GM13977 (cell line): ENCODE measurements at regions not wholly inside any gene's neighbourhood (a gene's known extent, or its start where the extent isn't known, plus 50 kb on each side); places are given as distances from the start of the nearest gene placed in this dataset.
"Not testable (repeated sequence)": the region's sequence is repeated elsewhere in the genome, so short reads cannot be mapped to it uniquely, and the experiment has no call there.

Source experiments
- DNase-seq: peaks from one replicate; pipeline ENCODE4 v3.0.0; 2012; ENCODE audit warnings: low spot score
- in situ Hi-C: fragments of 300-500 bp; cut with MboI; formaldehyde crosslinking; loops from one replicate; pipeline ENCODE4 v1.12.0; 2022; ENCODE audit warnings: low sequenced_read_pairs, low pct_unique_long_range_greater_than_20kb, mixed read lengths, inconsistent platforms; ENCODE audit not compliant: unreplicated experiment
- TF ChIP-seq, protein P1 (sequence below): IDR thresholded peaks from 2 replicates; pipeline ENCODE4 v1.5.1; 2012; ENCODE audit warnings: mild to moderate bottlenecking, control low read depth; ENCODE audit not compliant: insufficient read depth; ENCODE audit errors: extremely low read depth, missing control alignments

DNA sequence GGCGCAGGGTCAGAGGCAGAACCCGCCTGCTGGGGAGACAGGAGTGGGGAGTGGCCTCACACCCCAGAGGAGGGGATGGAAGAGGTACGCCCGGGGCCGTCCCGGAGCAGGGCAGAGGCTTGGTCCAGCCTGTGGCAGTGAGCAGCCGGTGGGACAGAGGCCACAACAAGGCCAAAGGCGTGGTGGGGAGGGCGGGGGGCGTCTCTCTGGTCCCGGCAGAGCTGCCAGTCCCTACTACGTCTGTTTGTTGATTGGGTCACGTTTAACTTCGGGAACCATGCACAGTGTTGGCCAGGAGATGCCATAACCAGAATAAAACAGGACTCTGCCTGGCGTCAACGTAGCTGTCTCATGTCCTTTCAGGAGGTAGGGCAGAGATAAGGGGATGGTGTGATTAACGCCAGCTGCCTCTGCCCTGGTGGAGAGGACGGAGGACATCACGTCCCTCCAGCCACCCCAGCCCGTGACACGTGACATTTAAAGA, 192.8 kb downstream of the BANP start:
- in situ Hi-C loops, result no loop called here
- TF ChIP-seq, protein P1, sequence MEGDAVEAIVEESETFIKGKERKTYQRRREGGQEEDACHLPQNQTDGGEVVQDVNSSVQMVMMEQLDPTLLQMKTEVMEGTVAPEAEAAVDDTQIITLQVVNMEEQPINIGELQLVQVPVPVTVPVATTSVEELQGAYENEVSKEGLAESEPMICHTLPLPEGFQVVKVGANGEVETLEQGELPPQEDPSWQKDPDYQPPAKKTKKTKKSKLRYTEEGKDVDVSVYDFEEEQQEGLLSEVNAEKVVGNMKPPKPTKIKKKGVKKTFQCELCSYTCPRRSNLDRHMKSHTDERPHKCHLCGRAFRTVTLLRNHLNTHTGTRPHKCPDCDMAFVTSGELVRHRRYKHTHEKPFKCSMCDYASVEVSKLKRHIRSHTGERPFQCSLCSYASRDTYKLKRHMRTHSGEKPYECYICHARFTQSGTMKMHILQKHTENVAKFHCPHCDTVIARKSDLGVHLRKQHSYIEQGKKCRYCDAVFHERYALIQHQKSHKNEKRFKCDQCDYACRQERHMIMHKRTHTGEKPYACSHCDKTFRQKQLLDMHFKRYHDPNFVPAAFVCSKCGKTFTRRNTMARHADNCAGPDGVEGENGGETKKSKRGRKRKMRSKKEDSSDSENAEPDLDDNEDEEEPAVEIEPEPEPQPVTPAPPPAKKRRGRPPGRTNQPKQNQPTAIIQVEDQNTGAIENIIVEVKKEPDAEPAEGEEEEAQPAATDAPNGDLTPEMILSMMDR, result no peak
- DNase-seq, result no peak

DNA sequence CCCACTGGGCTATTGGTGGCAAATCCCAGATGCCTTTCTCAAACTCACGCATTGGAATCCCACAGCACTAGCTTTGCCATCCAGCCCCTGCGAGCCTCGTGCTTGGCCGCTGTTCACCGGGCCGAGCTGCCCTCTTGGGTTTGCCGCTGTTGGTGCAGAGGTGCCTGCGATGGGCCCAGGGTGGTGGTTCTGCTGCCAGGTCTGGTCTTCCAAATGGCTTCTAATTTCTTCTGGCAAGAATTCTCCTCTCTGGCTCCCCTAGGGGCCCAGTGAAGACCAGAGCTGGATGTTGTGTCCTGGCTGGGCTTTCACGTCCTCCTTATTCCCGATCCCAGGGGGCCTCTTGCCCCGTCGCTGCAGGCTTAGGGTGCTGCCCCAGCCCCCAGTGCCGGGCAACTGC, 194.1 kb downstream of the BANP start:
- in situ Hi-C loops, DNase-seq: not testable (repeated sequence)

DNA sequence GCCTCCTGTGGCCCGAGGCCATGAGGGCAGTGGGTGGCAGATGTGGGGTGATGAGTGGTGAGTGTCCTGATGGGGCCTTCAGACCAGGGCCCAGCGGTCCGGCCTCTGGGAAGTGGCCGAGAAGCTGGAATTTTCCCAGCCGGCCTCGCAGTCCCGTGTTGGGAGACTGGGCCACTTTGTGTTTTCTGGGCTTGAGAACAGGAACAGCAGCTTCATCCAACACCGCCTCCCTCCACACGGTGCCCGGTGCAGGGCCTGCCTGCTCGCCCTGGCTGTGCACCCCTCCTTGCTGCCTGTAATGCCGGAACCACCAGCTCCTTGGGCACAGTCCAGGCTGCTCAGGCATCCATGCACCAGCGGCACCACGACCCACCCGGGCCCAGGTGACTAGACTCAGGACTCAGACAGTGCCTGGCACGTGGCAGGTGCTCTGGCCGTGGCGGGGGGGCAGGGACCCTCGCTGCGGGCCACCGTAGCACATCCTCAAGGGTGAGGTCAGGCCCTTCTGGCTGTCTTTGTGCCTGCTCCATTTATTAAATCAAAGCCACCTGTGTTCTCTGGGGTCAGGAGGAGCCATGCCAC, 194.7 kb downstream of the BANP start:
- in situ Hi-C loops, result not testable (repeated sequence)

DNA sequence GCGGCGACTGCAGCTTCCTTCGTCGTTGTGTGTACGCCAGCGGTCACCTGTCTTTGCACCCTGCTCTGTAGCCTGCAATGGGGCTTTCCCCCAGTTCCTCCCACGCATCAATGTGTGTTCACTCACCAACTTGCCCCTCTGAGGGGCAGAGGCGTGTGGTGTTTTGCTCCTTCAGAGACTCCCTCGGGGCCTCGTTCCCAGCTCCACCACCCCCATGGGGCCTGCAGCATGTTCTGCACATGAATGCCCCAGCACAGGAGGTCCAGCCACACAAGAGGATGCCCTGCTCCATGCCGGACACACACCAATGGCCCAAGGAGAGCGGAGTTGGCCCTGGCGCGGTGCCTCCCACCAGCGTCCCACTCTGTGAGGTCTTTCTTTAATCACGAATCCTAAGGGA, 196.8 kb downstream of the BANP start:
- in situ Hi-C loops, DNase-seq: not testable (repeated sequence)

More for the DNA sequence above, 194.7 kb downstream of the BANP start:
- DNase-seq, result not testable (repeated sequence)

DNA sequence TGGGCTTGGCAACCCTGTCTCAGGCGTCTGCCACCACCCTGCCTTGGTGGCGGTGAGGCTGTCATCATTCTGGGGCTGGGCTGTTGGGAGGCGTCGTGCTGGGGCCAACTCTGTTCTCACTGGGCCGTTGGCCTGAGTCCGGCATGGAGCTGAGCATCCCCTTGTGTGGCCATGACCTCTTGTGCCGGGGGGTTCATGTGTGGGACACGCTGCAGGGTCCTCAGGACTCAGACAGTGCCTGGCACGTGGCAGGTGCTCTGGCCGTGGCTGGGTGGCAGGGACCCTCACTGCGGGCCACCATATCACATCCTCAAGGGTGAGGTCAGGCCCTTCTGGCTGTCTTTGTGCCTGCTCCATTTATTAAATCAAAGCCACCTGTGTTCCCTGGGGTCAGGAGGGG, 197.4 kb downstream of the BANP start:
- DNase-seq, in situ Hi-C loops: not testable (repeated sequence)

DNA sequence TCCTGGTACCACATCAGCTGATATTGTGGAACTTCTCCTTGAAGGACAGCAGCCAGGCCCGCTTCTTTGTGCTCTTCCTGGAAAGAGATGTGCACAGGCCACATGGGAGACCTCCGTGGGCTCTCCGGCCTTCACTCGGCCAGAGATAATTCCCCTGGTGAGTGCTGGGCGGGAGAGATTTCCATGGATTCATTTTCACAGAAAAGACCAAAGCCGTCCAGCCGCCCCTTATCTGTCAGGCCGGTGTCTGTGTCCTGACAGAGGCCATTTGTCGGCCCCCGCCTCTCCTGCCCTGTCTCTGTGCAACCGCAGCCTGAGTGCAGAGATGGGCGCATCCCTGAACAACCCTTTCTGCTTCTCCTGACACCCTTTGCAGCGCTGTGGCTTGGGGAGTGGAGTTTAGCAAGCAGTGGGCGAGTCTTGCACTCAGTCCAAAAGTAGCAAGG, 197.9 kb downstream of the BANP start:
- in situ Hi-C loops, DNase-seq: not testable (repeated sequence)

DNA sequence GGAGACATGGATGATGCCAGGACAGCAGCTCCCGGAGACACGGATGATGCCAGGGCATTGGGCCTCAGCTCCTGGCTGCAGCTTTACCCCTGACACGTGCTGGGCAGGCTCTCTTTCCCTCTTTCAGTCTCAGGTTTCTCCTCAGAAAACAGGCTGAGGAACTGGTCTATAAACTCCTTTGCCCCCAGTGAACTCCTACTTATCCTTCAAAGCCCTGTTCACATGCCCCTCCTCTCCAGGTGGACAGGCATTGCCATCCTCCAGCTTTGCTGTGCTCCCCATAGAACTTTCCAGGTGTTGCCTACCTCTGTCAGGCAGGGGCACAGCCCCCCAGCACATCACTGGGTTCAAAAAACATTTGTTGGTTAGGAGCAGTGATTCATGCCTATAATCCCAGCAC, 198.4 kb downstream of the BANP start:
- in situ Hi-C loops, DNase-seq: not testable (repeated sequence)

GRCh38 chr16:88150456-88151128, 199.4 kb downstream of the BANP start:
- DNase-seq, in situ Hi-C loops: not testable (repeated sequence)

DNA sequence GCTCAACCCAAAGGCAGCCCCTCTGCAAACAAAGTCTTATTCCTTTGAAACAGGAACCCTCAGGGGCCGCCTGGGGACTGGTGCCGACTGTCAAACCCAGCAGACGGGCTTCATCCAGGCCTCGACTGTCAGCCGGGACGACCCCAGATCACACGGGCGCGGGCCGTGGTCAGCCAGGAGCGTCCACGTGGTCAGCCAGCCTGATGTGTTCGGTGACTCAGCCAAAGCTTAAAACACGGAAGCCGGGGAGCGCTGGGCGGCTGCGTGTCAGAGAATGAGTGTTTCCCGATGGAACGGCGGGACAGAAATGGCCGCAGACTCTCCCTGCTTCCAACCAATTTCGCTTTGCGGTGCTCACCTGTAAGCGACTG, 199.9 kb downstream of the BANP start:
- DNase-seq, in situ Hi-C loops: not testable (repeated sequence)

- in situ Hi-C loops, DNase-seq: not testable (repeated sequence)
Measured at GRCh38 chr16:88151859-88152843, 200.9 kb downstream of the BANP start.

DNA sequence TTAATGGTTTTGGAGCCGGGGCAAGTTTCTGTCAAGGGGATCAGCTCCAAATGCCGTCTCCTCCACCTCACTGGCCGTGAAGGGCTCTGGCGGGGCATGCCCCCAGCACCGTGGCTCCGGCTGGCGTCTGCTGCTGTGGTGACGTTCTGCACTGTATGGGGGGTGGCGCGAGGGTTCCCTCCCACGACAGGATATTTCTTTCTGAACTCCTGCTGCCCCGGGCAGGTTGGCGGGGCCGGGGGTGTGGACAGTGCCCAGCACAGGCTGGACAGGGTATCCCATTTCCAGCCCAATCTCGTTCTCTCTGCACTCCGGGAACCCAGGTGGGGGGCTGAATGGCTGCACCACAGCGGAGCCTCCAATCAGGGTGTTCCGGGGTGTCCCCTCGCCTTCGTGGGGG, 201.6 kb downstream of the BANP start:
- DNase-seq, in situ Hi-C loops: not testable (repeated sequence)

- in situ Hi-C loops, DNase-seq: not testable (repeated sequence)
Measured at GRCh38 chr16:88153516-88153915, 202.3 kb downstream of the BANP start.

GRCh38 chr16:88154886-88155285, 203.7 kb downstream of the BANP start:
- DNase-seq, in situ Hi-C loops: not testable (repeated sequence)

DNA sequence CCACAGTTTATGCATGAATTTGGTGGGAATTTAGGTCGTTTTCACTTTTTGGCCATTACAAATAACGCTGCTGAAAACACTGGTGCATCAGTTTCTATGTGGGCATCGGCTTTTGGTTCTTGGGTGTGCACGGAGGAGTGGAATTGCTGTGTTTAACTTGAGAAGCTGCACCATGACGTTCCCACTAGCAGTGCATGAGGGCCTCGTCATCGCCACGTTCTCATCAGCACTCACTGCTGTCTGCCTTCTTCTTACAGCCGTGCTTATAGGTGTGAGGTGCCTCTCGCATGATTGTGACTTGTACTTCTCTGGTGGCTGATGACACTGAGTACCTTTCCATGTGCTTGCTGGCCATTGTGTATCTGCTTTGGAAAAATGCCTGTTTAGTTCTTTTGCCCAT, 204.4 kb downstream of the BANP start:
- in situ Hi-C loops, DNase-seq: not testable (repeated sequence)

DNA sequence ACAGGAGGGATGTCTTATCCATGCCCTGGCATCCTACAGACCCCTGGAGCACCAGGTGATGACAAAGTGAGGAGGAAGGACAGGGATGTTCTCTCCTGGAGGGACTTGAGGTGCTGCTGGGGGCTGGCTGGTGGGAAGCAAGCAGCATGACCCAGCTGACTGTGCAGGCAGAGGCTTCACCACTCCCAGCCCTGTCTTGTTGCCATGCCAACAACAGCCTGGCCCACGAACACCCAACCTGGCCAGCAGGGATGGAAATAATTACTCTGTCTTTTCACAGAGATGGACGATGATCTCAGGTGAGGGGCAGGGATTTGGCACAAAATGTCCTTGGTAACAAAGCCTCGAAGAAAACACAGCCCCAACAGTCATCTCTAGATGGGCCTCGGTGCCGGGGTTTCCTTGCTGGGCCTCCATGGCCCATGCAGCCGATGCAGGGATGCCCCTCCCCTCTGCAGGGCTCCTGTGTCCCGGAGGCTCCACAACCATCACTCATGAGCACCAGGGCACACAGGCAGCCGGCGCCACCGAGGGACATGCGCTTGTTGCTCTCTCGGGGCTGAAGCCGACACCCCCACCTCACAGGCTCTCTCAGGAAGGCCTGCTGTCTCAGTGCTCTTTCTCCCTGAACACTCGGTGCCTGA, 205.5 kb downstream of the BANP start:
- DNase-seq, in situ Hi-C loops: not testable (repeated sequence)

DNA sequence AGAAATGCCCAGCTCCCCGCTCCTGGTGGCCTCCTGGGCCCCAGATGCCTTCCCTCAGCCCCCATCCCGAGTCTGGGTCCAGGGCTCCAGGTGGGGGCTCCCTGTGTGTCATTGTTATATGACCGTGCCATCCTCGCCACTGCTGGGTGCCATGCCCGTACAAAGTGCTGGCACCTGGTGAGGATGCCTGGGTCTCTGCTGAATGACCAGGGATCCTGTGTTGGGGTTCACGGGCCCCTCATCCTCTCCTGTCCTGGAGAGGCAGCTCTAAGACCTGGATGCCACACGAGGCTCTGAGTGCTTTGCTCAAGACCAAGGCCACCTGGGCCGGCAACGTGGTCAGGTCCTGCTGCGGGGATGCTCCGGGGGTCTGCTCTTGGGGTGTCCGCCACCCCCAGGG, 206.5 kb downstream of the BANP start:
- in situ Hi-C loops, DNase-seq: not testable (repeated sequence)
